ENCODE measurements at regions not wholly inside any gene's neighbourhood (a gene's known extent, or its start where the extent isn't known, plus 50 kb on each side); places are given as distances from the start of the nearest gene placed in this dataset.

DNA sequence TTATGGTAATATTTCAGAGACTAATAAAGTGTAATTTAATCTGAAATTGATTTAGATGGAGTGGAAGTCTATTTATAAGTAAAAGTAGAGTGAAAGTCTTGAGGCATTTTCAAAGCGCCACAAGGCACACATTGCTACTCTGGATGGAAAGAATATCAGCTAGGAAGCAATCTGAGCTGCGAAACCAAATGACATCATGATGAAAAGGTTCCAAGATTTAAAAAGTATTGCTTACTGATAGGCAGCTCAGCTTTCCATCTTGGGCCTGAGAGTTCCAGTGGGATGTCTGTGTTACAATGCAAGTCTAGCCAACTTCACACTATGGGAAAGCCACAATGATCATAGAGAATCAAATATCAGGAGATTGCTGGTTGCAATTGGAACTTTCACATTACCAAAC, 126.9 kb upstream of the VGLL2 start:
- H3K27me3 Mint-ChIP-seq (ENCODE audit: low read depth), result no peaks in the 10 kb centered on the region
- H3K9me3 Mint-ChIP-seq, result no peaks in the 10 kb centered on the region

DNA sequence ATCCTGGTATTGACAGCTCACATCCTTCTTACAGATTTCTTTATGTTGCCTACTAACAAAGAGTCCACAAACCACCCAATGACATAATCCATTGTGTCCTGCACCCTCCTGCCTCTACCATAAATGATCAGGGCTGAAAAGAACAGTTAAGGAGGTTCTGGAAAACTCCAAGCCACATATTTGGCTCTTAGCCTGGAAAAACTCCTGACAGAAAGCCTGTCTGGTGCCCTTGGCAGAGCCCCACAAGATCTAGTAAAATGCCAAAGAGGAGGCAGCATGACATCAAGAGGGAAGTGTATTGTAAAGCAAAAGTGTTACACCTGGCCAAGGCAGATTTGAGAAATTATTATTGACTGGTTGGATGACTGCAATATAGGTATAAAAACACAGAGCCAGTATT, 126.4 kb upstream of the VGLL2 start:
- no peaks in the 10 kb centered on the region for H3K36me3 Mint-ChIP-seq
- no peak for DNase-seq (ENCODE audit: low spot score in 2 of 2, unreplicated experiment in 2 of 2)
- no peaks in the 10 kb centered on the region for H3K9me3 Mint-ChIP-seq
- H3K4me3 Mint-ChIP-seq, result no peak overlapping the region
- no peak for TF ChIP-seq CTCF (IDR thresholded peaks at IDR 0.05; ENCODE audit: unreplicated experiment)
- no peak overlapping the region for H3K27ac Mint-ChIP-seq
- H3K4me1 Mint-ChIP-seq, result no peaks in the 10 kb centered on the region
- no peaks in the 10 kb centered on the region for H3K27me3 Mint-ChIP-seq (ENCODE audit: low read depth)

More for the DNA sequence above, 126.9 kb upstream of the VGLL2 start:
- no peaks in the 10 kb centered on the region for H3K36me3 Mint-ChIP-seq
- no peaks in the 10 kb centered on the region for H3K4me1 Mint-ChIP-seq
- no peak for DNase-seq (ENCODE audit: low spot score in 2 of 2, unreplicated experiment in 2 of 2)
- no peak overlapping the region for H3K4me3 Mint-ChIP-seq
- no peak for TF ChIP-seq CTCF (IDR thresholded peaks at IDR 0.05; ENCODE audit: unreplicated experiment)
- no peak overlapping the region for H3K27ac Mint-ChIP-seq

DNA sequence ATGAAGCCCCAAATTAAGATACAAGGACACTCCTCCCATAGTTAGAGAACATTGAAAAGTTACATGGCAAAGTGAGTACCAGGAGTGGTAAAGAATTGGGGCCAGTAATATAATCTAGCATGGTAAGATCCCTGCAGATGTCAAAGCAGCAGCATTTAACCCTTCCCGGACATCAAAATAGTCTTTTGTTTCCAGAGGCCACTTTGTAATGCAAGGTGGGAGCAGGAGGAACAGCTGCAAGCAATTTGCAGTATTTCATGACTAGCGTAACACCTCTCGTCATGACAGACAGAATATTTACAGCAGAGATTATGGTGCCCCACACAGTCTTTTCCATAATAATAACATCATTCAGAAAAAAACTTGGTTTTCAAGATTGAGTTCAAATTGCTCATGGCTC, 123.2 kb upstream of the VGLL2 start:
- Mint-ChIP-seq H3K36me3 (no peaks in the 10 kb centered on the region), H3K27me3 (ENCODE audit: low read depth) (no peaks in the 10 kb centered on the region), H3K27ac (no peak overlapping the region), H3K4me3 (no peak overlapping the region), H3K9me3 (peaks cover 15% of the 10 kb centered on the region), H3K4me1 (no peaks in the 10 kb centered on the region)
- DNase-seq (ENCODE audit: low spot score in 2 of 2, unreplicated experiment in 2 of 2), result no peak
- no peak for TF ChIP-seq CTCF (IDR thresholded peaks at IDR 0.05; ENCODE audit: unreplicated experiment)

DNA sequence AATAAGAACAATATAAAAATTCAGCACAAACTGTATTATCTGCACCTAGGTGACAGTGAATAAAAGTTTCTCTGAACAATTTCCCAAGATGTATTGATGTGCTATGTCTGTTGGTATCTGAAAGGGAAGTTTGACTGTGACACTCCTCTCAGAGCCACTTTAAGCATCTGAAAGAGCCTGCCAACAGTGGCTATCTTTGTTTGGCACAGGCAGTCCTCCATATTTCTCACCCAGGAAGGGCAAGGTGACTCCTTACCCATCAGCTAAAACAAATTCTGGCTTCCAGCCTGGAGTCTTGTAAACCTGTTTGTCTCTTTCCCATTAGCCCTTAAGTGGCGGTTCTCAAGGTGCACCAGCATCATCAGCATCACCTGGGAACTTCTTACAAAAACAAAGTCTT, 122.4 kb upstream of the VGLL2 start:
- peaks cover 15% of the 10 kb centered on the region for H3K9me3 Mint-ChIP-seq
- DNase-seq (ENCODE audit: low spot score in 2 of 2, unreplicated experiment in 2 of 2), result no peak
- no peaks in the 10 kb centered on the region for H3K36me3 Mint-ChIP-seq
- H3K27ac Mint-ChIP-seq, result no peak overlapping the region
- H3K4me1 Mint-ChIP-seq, result no peaks in the 10 kb centered on the region
- no peak for TF ChIP-seq CTCF (IDR thresholded peaks at IDR 0.05; ENCODE audit: unreplicated experiment)
- H3K27me3 Mint-ChIP-seq (ENCODE audit: low read depth), result no peaks in the 10 kb centered on the region
- no peak overlapping the region for H3K4me3 Mint-ChIP-seq

- Mint-ChIP-seq H3K4me3 (no peak overlapping the region), H3K4me1 (no peaks in the 10 kb centered on the region), H3K36me3 (no peaks in the 10 kb centered on the region), H3K27ac (no peak overlapping the region), H3K9me3 (peaks cover 16% of the 10 kb centered on the region), H3K27me3 (ENCODE audit: low read depth) (no peaks in the 10 kb centered on the region)
- no peak for TF ChIP-seq CTCF (IDR thresholded peaks at IDR 0.05; ENCODE audit: unreplicated experiment)
- no peak for DNase-seq (ENCODE audit: low spot score in 2 of 2, unreplicated experiment in 2 of 2)
Observed at GRCh38 chr6:117143647-117144046, 121.7 kb upstream of the VGLL2 start.

- H3K4me3 Mint-ChIP-seq, result no peak overlapping the region
- peaks cover 29% of the 10 kb centered on the region for H3K9me3 Mint-ChIP-seq
- no peaks in the 10 kb centered on the region for H3K4me1 Mint-ChIP-seq
- H3K36me3 Mint-ChIP-seq, result peaks cover under 1% of the 10 kb centered on the region
- no peak overlapping the region for H3K27ac Mint-ChIP-seq
- no peak for TF ChIP-seq CTCF (IDR thresholded peaks at IDR 0.05; ENCODE audit: unreplicated experiment)
- DNase-seq (ENCODE audit: low spot score in 2 of 2, unreplicated experiment in 2 of 2), result no peak
- H3K27me3 Mint-ChIP-seq (ENCODE audit: low read depth), result no peaks in the 10 kb centered on the region
Observed at GRCh38 chr6:117145940-117146339, 119.4 kb upstream of the VGLL2 start.
